Peyer's patch (tissue), 4 donors: ENCODE measurements at regions not wholly inside any gene's neighbourhood (a gene's known extent, or its start where the extent isn't known, plus 50 kb on each side); places are given as distances from the start of the nearest gene placed in this dataset.
"Not testable (repeated sequence)": the region's sequence is repeated elsewhere in the genome, so short reads cannot be mapped to it uniquely, and the experiment has no call there.

Experiments
- DNase-seq, 3 donors: peaks; one replicate each; pipeline ENCODE4 v3.0.0-alpha.2; 2017 to 2019
- H3K27ac ChIP-seq, 4 donors: fragments of 200-600 bp; sonication (generic); one replicate each; pipeline ENCODE4 v1.5.1; 2016 to 2019
- H3K27me3 ChIP-seq, 2 donors: fragments of 200-600 bp; sonication (generic); one replicate each; pipeline ENCODE4 v1.5.1; 2019
- H3K36me3 ChIP-seq, 3 donors: fragments of 200-600 bp; sonication (generic); one replicate each; pipeline ENCODE4 v1.5.1; 2016 to 2019
- H3K4me1 ChIP-seq, 4 donors: fragments of 200-600 bp; sonication (generic); one replicate each; pipeline ENCODE4 v1.5.1; 2016 to 2019
- H3K4me3 ChIP-seq, 4 donors: fragments of 200-600 bp; sonication (generic); 1 replicate in 3 of 4; 2 replicates in 1 of 4; pipeline ENCODE4 v1.5.1; 2016 to 2019; ENCODE audit warnings: mild to moderate bottlenecking in 1 of 4
- H3K9me3 ChIP-seq, 4 donors: fragments of 200-600 bp; sonication (generic); one replicate each; pipeline ENCODE4 v1.5.1; 2016 to 2019; ENCODE audit warnings: mild to moderate bottlenecking in 1 of 4
- CTCF ChIP-seq, 6 experiments: fragments of 450-650 bp in 4 of 6; fragments of 200-600 bp in 2 of 6; sonication (generic) in 1 of 6; IDR thresholded peaks; one replicate each; pipeline ENCODE4 v1.5.1; 2017 to 2019; ENCODE audit warnings: antibody characterized with exemption in 6 of 6, mild to moderate bottlenecking in 3 of 6, moderate library complexity in 1 of 6
- POLR2A ChIP-seq, 2 donors: fragments of 450-650 bp; IDR thresholded peaks; one replicate each; pipeline ENCODE4 v1.5.1; 2017; ENCODE audit warnings: antibody characterized with exemption in 2 of 2, mild to moderate bottlenecking in 2 of 2, moderate library complexity in 2 of 2

GRCh38 chr6:128595544-128595943, 75.1 kb upstream of the PTPRK start:
- Histone ChIP-seq H3K4me1 (no peaks in the 10 kb centered on the region), H3K9me3 (no peaks in the 10 kb centered on the region), H3K27me3 (no peaks in the 10 kb centered on the region), H3K4me3 (no peak overlapping the region), H3K36me3 (no peaks in the 10 kb centered on the region), H3K27ac (no peak overlapping the region)
- no peak for DNase-seq
- TF ChIP-seq POLR2A (IDR thresholded peaks at IDR 0.05) (no peak), CTCF (IDR thresholded peaks at IDR 0.05) (no peak)

- DNase-seq, result no peak
- Histone ChIP-seq H3K27me3 (no peaks in the 10 kb centered on the region), H3K4me1 (no peaks in the 10 kb centered on the region), H3K4me3 (no peak overlapping the region), H3K27ac (no peak overlapping the region), H3K9me3 (no peaks in the 10 kb centered on the region), H3K36me3 (no peaks in the 10 kb centered on the region)
- TF ChIP-seq POLR2A (IDR thresholded peaks at IDR 0.05), result no peak
- no peak for TF ChIP-seq CTCF (IDR thresholded peaks at IDR 0.05)
Measured at GRCh38 chr6:128586095-128586494, 65.7 kb upstream of the PTPRK start.

GRCh38 chr6:128580224-128581110, 60.1 kb upstream of the PTPRK start:
- no peak overlapping the region for H3K27ac ChIP-seq

GRCh38 chr6:128575254-128575653, 54.9 kb upstream of the PTPRK start:
- H3K9me3 ChIP-seq, H3K27me3 ChIP-seq, H3K27ac ChIP-seq, H3K36me3 ChIP-seq, DNase-seq, H3K4me3 ChIP-seq, H3K4me1 ChIP-seq: not testable (repeated sequence)

More at GRCh38 chr6:128580224-128581110, 60.1 kb upstream of the PTPRK start:
- Histone ChIP-seq H3K4me3 (no peak overlapping the region), H3K27me3 (no peaks in the 10 kb centered on the region), H3K9me3 (no peaks in the 10 kb centered on the region), H3K36me3 (no peaks in the 10 kb centered on the region), H3K4me1 (no peaks in the 10 kb centered on the region)
- no peak for TF ChIP-seq CTCF (IDR thresholded peaks at IDR 0.05)
- no peak for TF ChIP-seq POLR2A (IDR thresholded peaks at IDR 0.05)
- DNase-seq, result no peak

- H3K27me3 ChIP-seq, result no peaks in the 10 kb centered on the region
- no peaks in the 10 kb centered on the region for H3K36me3 ChIP-seq
- H3K4me3 ChIP-seq, result no peak overlapping the region
- no peaks in the 10 kb centered on the region for H3K4me1 ChIP-seq
- no peak overlapping the region for H3K27ac ChIP-seq
- DNase-seq, result no peak
- TF ChIP-seq CTCF (IDR thresholded peaks at IDR 0.05), result no peak
- TF ChIP-seq POLR2A (IDR thresholded peaks at IDR 0.05), result no peak
- no peaks in the 10 kb centered on the region for H3K9me3 ChIP-seq
Measured at GRCh38 chr6:128574402-128574801, 54.0 kb upstream of the PTPRK start.

GRCh38 chr6:128573036-128573435, 52.6 kb upstream of the PTPRK start:
- H3K27ac ChIP-seq, result no peak overlapping the region
- H3K36me3 ChIP-seq, result no peaks in the 10 kb centered on the region
- H3K4me1 ChIP-seq, result no peaks in the 10 kb centered on the region
- no peak for DNase-seq
- H3K27me3 ChIP-seq, result no peaks in the 10 kb centered on the region
- no peaks in the 10 kb centered on the region for H3K9me3 ChIP-seq
- H3K4me3 ChIP-seq, result no peak overlapping the region
- TF ChIP-seq POLR2A (IDR thresholded peaks at IDR 0.05) (no peak), CTCF (IDR thresholded peaks at IDR 0.05) (no peak)
